ENCODE measurements at regions not wholly inside any gene's neighbourhood (a gene's known extent, or its start where the extent isn't known, plus 50 kb on each side); places are given as distances from the start of the nearest gene placed in this dataset.

DNA sequence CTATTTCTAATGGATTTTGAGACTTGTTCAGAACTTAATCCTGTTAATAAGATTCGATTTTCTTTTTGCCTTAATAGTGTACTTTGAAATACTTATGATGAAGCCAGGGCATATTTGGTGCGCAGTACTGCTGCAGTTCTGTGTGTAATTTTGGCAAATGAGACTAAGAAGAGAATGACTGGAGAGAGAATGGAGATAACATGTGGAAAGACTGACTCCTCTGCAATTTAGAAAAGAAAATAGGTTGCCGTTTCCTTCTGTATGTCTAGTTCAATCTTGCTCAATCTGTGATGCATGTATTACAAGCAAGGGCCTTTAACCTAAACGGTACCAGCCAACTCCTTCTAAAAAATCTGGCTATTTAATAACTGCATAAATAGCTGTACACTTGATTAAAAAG lies 285.1 kb upstream of the CDH11 start:
- Histone ChIP-seq H3K4me1 (ENCODE audit: control insufficient read depth, extremely low read depth, insufficient read depth, low read length) (no peaks in the 10 kb centered on the region), H3K36me3 (ENCODE audit: control insufficient read depth, insufficient read depth, low read length) (no peaks in the 10 kb centered on the region), H3K79me2 (ENCODE audit: control insufficient read depth, insufficient read depth, low read length) (no peaks in the 10 kb centered on the region), H3K4me2 (ENCODE audit: extremely low read depth, insufficient read depth, low read length) (no peak overlapping the region), H3K4me3 (replicated peaks in 1 of 4; ENCODE audit: control extremely low read depth in 1 of 4, insufficient read depth in 1 of 4, low read depth in 3 of 4, low read length in 4 of 4) (no peak overlapping the region), H4K20me1 (ENCODE audit: control insufficient read depth, extremely low read depth, insufficient read depth, low read length) (no peaks in the 10 kb centered on the region), H3K27me3 (ENCODE audit: control insufficient read depth, insufficient read depth, low read length) (no peaks in the 10 kb centered on the region), H2AFZ (ENCODE audit: low read length) (no peak overlapping the region), H3K27ac (ENCODE audit: insufficient read depth, low read length) (no peak overlapping the region), H3K9ac (ENCODE audit: insufficient read depth, low read length) (no peak overlapping the region), H3K9me3 (ENCODE audit: control insufficient read depth, insufficient read depth, low read depth, low read length) (no peaks in the 10 kb centered on the region)
- TF ChIP-seq, protein P1, sequence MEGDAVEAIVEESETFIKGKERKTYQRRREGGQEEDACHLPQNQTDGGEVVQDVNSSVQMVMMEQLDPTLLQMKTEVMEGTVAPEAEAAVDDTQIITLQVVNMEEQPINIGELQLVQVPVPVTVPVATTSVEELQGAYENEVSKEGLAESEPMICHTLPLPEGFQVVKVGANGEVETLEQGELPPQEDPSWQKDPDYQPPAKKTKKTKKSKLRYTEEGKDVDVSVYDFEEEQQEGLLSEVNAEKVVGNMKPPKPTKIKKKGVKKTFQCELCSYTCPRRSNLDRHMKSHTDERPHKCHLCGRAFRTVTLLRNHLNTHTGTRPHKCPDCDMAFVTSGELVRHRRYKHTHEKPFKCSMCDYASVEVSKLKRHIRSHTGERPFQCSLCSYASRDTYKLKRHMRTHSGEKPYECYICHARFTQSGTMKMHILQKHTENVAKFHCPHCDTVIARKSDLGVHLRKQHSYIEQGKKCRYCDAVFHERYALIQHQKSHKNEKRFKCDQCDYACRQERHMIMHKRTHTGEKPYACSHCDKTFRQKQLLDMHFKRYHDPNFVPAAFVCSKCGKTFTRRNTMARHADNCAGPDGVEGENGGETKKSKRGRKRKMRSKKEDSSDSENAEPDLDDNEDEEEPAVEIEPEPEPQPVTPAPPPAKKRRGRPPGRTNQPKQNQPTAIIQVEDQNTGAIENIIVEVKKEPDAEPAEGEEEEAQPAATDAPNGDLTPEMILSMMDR (conservative IDR thresholded peaks at IDR 0.05 in 1 of 2, IDR thresholded peaks at IDR 0.05 in 1 of 2; ENCODE audit: low read depth in 1 of 2, low read length in 2 of 2): no peak
- no peak for DNase-seq (ENCODE audit: low read depth in 2 of 2)

DNA sequence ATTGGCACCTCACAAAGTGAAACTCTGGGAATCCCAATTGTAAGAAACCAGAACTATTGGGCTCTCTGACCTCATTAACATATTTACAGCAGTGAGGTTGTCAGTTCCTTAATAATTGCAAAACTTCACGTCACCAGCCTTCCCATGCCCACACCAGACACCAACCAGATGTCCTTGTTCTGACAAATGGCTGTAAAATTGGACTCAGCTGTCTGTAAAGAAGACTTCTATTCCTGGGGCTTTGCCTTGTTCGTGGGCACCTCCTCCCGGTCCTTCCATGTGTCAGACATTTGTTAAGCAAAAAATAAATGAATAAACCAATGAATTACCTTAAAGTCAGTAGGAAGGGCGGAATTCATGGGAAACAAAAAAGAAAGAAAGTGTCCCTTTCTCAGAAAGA lies 284.3 kb upstream of the CDH11 start:
- no peaks in the 10 kb centered on the region for H3K27me3 ChIP-seq (ENCODE audit: control insufficient read depth, insufficient read depth, low read length)
- DNase-seq (ENCODE audit: low read depth in 2 of 2): no peak
- no peak overlapping the region for H3K4me2 ChIP-seq (ENCODE audit: extremely low read depth, insufficient read depth, low read length)
- no peaks in the 10 kb centered on the region for H4K20me1 ChIP-seq (ENCODE audit: control insufficient read depth, extremely low read depth, insufficient read depth, low read length)
- no peaks in the 10 kb centered on the region for H3K79me2 ChIP-seq (ENCODE audit: control insufficient read depth, insufficient read depth, low read length)
- no peaks in the 10 kb centered on the region for H3K9me3 ChIP-seq (ENCODE audit: control insufficient read depth, insufficient read depth, low read depth, low read length)
- TF ChIP-seq, protein P1 (conservative IDR thresholded peaks at IDR 0.05 in 1 of 2, IDR thresholded peaks at IDR 0.05 in 1 of 2; ENCODE audit: low read depth in 1 of 2, low read length in 2 of 2): no peak
- TF ChIP-seq EZH2 (IDR thresholded peaks at IDR 0.05; ENCODE audit: low read length, missing control alignments): no peak
- no peaks in the 10 kb centered on the region for H3K36me3 ChIP-seq (ENCODE audit: control insufficient read depth, insufficient read depth, low read length)
- H3K4me1 ChIP-seq (ENCODE audit: control insufficient read depth, extremely low read depth, insufficient read depth, low read length): no peaks in the 10 kb centered on the region
- no peak overlapping the region for H3K27ac ChIP-seq (ENCODE audit: insufficient read depth, low read length)
- H3K4me3 ChIP-seq (replicated peaks in 1 of 4; ENCODE audit: control extremely low read depth in 1 of 4, insufficient read depth in 1 of 4, low read depth in 3 of 4, low read length in 4 of 4): no peak overlapping the region
- H3K9ac ChIP-seq (ENCODE audit: insufficient read depth, low read length): no peak overlapping the region
- H2AFZ ChIP-seq (ENCODE audit: low read length): no peak overlapping the region

DNA sequence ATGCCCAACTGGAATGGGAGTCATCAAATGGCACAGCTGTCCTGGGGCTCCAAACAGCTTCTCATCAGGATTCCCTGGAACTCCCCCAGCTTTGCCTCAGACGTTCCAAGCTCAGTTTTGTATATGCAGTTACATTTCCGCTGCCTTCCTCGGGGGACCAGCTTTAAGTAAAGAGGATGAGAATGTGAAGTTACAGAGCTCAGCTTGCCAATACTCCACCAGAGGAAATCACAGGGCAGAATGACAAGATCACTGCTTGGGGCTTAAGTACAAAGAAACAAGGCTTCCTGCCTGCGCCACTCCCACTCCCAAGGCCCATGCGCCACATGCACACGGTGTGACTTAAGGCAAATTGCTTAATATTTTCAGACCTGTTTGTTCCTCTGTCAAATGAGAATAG lies 272.4 kb upstream of the CDH11 start:
- no peak overlapping the region for H3K27ac ChIP-seq (ENCODE audit: insufficient read depth, low read length)
- TF ChIP-seq, protein P1 (conservative IDR thresholded peaks at IDR 0.05 in 1 of 2, IDR thresholded peaks at IDR 0.05 in 1 of 2; ENCODE audit: low read depth in 1 of 2, low read length in 2 of 2): no peak
- TF ChIP-seq EZH2 (IDR thresholded peaks at IDR 0.05; ENCODE audit: low read length, missing control alignments): no peak
- no peak for DNase-seq (ENCODE audit: low read depth in 2 of 2)
- no peaks in the 10 kb centered on the region for H3K27me3 ChIP-seq (ENCODE audit: control insufficient read depth, insufficient read depth, low read length)
- H3K79me2 ChIP-seq (ENCODE audit: control insufficient read depth, insufficient read depth, low read length): no peaks in the 10 kb centered on the region
- no peak overlapping the region for H3K4me2 ChIP-seq (ENCODE audit: extremely low read depth, insufficient read depth, low read length)
- H4K20me1 ChIP-seq (ENCODE audit: control insufficient read depth, extremely low read depth, insufficient read depth, low read length): no peaks in the 10 kb centered on the region
- H3K4me1 ChIP-seq (ENCODE audit: control insufficient read depth, extremely low read depth, insufficient read depth, low read length): peaks cover 2% of the 10 kb centered on the region
- no peaks in the 10 kb centered on the region for H3K36me3 ChIP-seq (ENCODE audit: control insufficient read depth, insufficient read depth, low read length)
- H3K9ac ChIP-seq (ENCODE audit: insufficient read depth, low read length): no peak overlapping the region
- H2AFZ ChIP-seq (ENCODE audit: low read length): peak overlapping the region; percentile 13
- H3K4me3 ChIP-seq (replicated peaks in 1 of 4; ENCODE audit: control extremely low read depth in 1 of 4, insufficient read depth in 1 of 4, low read depth in 3 of 4, low read length in 4 of 4): no peak overlapping the region
- H3K9me3 ChIP-seq (ENCODE audit: control insufficient read depth, insufficient read depth, low read depth, low read length): no peaks in the 10 kb centered on the region
